Sigmoid colon (tissue), 6 donors: ENCODE measurements at regions not wholly inside any gene's neighbourhood (a gene's known extent, or its start where the extent isn't known, plus 50 kb on each side); places are given as distances from the start of the nearest gene placed in this dataset.
"Not testable (repeated sequence)": the region's sequence is repeated elsewhere in the genome, so short reads cannot be mapped to it uniquely, and the experiment has no call there.

Experiments used
- DNase-seq: peaks from one replicate; pipeline ENCODE4 v3.0.0-alpha.2; 2019
- H3K27ac ChIP-seq, 4 donors: fragments of 200-600 bp; sonication (generic); one replicate each; pipeline ENCODE4 v1.5.1; 2016 to 2019; ENCODE audit warnings: mild to moderate bottlenecking in 1 of 4
- H3K27me3 ChIP-seq, 3 donors: fragments of 200-600 bp; sonication (generic); one replicate each; pipeline ENCODE4 v1.5.1; 2019; ENCODE audit warnings: mild to moderate bottlenecking in 1 of 3
- H3K36me3 ChIP-seq, 4 donors: fragments of 200-600 bp; sonication (generic); one replicate each; pipeline ENCODE4 v1.5.1; 2016 to 2019
- H3K4me1 ChIP-seq, 4 donors: fragments of 200-600 bp; sonication (generic); one replicate each; pipeline ENCODE4 v1.5.1; 2017 to 2019
- H3K4me3 ChIP-seq, 4 donors: fragments of 200-600 bp; sonication (generic); one replicate each; pipeline ENCODE4 v1.5.1; 2017 to 2019; ENCODE audit warnings: mild to moderate bottlenecking in 2 of 4, moderate library complexity in 1 of 4
- H3K9me3 ChIP-seq, 4 donors: fragments of 200-600 bp in 3 of 4; sonication (generic) in 3 of 4; one replicate each; pipeline versions ENCODE4 v1.5.1 to v1.6.1; 2013 to 2019
- EP300 ChIP-seq, 4 donors: sonication (generic); formaldehyde crosslinking; IDR thresholded peaks; one replicate each; pipeline ENCODE4 v1.6.1; 2017; ENCODE audit warnings: antibody characterized with exemption in 4 of 4
- POLR2A ChIP-seq, 2 donors: fragments of 450-650 bp; IDR thresholded peaks; one replicate each; pipeline ENCODE4 v1.6.1; 2016; ENCODE audit warnings: antibody characterized with exemption in 2 of 2, mild to moderate bottlenecking in 2 of 2, moderate library complexity in 2 of 2
- POLR2AphosphoS5 ChIP-seq, 4 donors: sonication (generic); formaldehyde crosslinking; IDR thresholded peaks; one replicate each; pipeline ENCODE4 v1.6.1; 2017; ENCODE audit warnings: antibody characterized with exemption in 4 of 4
- WGBS, 2 donors: extraction: QIAGEN DNeasy Blood & Tissue Kit; methylation state at CpG; one replicate each; pipeline ENCODE4 v1.1.7; 2013; 5-methylcytosine and 5-hydroxymethylcytosine counted together
- intact Hi-C: fragments of 100-400 bp; cut with DNase I; formaldehyde crosslinking; loops from one replicate; pipeline ENCODE4 v1.15.1; 2023
- TF ChIP-seq, protein P1 (sequence below), 4 experiments: fragments of 450-650 bp in 3 of 4; fragments of 200-600 bp in 1 of 4; IDR thresholded peaks; one replicate each; pipeline ENCODE4 v1.5.1; 2016 to 2019; ENCODE audit warnings: antibody characterized with exemption in 4 of 4, mild to moderate bottlenecking in 3 of 4, moderate library complexity in 2 of 4
- donor health status: healthy with polysubstance abuse.
- donor health status: healthy.

DNA sequence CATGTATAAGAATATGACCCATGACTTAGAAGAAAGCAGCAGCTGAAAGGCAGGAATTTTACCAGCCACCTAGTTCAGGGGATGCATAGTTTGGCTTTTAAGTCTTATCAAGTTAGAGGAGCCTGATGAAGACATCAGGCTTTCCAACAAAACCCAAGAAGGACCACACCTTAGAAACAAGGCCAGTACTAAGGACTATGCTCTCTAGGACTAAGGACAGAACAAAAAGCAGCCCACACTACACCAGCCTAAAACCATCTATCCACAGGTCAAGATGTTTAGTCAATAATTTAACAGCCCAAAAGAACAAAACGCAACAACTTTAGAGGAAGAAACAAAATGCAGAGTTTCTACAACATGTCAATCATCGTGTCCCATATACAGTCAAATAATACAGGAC is 408.9 kb upstream of the RGMB start:
- intact Hi-C loops = no loop called here
- 3 to 38% methylated on average over 2 of the region's 2 CpGs for WGBS, 2 donors
- no peak for TF ChIP-seq POLR2AphosphoS5 (IDR thresholded peaks at IDR 0.05)
- TF ChIP-seq, protein P1, sequence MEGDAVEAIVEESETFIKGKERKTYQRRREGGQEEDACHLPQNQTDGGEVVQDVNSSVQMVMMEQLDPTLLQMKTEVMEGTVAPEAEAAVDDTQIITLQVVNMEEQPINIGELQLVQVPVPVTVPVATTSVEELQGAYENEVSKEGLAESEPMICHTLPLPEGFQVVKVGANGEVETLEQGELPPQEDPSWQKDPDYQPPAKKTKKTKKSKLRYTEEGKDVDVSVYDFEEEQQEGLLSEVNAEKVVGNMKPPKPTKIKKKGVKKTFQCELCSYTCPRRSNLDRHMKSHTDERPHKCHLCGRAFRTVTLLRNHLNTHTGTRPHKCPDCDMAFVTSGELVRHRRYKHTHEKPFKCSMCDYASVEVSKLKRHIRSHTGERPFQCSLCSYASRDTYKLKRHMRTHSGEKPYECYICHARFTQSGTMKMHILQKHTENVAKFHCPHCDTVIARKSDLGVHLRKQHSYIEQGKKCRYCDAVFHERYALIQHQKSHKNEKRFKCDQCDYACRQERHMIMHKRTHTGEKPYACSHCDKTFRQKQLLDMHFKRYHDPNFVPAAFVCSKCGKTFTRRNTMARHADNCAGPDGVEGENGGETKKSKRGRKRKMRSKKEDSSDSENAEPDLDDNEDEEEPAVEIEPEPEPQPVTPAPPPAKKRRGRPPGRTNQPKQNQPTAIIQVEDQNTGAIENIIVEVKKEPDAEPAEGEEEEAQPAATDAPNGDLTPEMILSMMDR (IDR thresholded peaks at IDR 0.05) = no peak
- no peak for TF ChIP-seq EP300 (IDR thresholded peaks at IDR 0.05)
- no peak for TF ChIP-seq POLR2A (IDR thresholded peaks at IDR 0.05)

DNA sequence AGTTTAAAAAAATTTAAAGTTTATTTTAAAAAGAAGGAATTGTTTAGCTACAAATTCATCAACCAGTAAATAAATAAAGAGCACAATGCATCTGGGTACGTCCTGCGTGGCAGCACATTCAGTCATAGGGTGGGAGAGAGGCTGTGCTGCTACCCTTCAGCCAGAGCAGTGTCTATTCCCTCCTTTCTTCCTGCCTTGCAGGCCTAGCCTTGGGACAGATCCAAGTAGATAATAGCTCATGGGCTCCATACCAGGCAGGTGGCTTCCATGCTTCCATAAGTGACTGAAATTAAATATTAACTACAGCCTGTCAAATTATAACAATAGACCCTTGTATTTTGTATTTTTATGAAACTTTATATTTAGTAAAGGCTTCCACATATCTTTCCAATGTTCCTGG is 408.3 kb upstream of the RGMB start:
- Histone ChIP-seq H3K4me1 (no peaks in the 10 kb centered on the region), H3K27ac (no peak overlapping the region), H3K4me3 (no peak overlapping the region), H3K36me3 (no peaks in the 10 kb centered on the region), H3K27me3 (no peaks in the 10 kb centered on the region), H3K9me3 (no peaks in the 10 kb centered on the region)
- DNase-seq = no peak
- 10 to 64% methylated on average over 2 of the region's 2 CpGs for WGBS, 2 donors
- intact Hi-C loops = no loop called here
- TF ChIP-seq EP300 (IDR thresholded peaks at IDR 0.05) = no peak
- TF ChIP-seq POLR2AphosphoS5 (IDR thresholded peaks at IDR 0.05) = no peak
- no peak for TF ChIP-seq POLR2A (IDR thresholded peaks at IDR 0.05)
- TF ChIP-seq, protein P1 (IDR thresholded peaks at IDR 0.05) = no peak

More for the DNA sequence above, 408.9 kb upstream of the RGMB start:
- no peak overlapping the region for H3K4me3 ChIP-seq
- no peak for DNase-seq
- no peak overlapping the region for H3K27ac ChIP-seq
- H3K27me3 ChIP-seq = no peaks in the 10 kb centered on the region
- H3K9me3 ChIP-seq = no peaks in the 10 kb centered on the region
- H3K36me3 ChIP-seq = no peaks in the 10 kb centered on the region
- H3K4me1 ChIP-seq = no peaks in the 10 kb centered on the region

GRCh38 chr5:98368141-98368540 is 405.3 kb upstream of the RGMB start:
- TF ChIP-seq, protein P1 (IDR thresholded peaks at IDR 0.05) = no peak
- TF ChIP-seq POLR2AphosphoS5 (IDR thresholded peaks at IDR 0.05) (no peak), POLR2A (IDR thresholded peaks at IDR 0.05) (no peak), EP300 (IDR thresholded peaks at IDR 0.05) (no peak)
- Histone ChIP-seq H3K4me1 (no peaks in the 10 kb centered on the region), H3K27me3 (no peaks in the 10 kb centered on the region), H3K27ac (no peak overlapping the region), H3K36me3 (no peaks in the 10 kb centered on the region), H3K9me3 (no peaks in the 10 kb centered on the region), H3K4me3 (no peak overlapping the region)
- WGBS, 2 donors = 81 to 86% methylated on average over 1 of the region's 1 CpG
- DNase-seq = no peak
- intact Hi-C loops = no loop called here

GRCh38 chr5:98372351-98372750 is 401.1 kb upstream of the RGMB start:
- H3K27me3 ChIP-seq = no peaks in the 10 kb centered on the region
- no peaks in the 10 kb centered on the region for H3K9me3 ChIP-seq
- intact Hi-C loops = no loop called here
- no peaks in the 10 kb centered on the region for H3K36me3 ChIP-seq
- TF ChIP-seq, protein P1 (IDR thresholded peaks at IDR 0.05) = no peak
- TF ChIP-seq POLR2A (IDR thresholded peaks at IDR 0.05) = no peak
- no peak for TF ChIP-seq POLR2AphosphoS5 (IDR thresholded peaks at IDR 0.05)
- TF ChIP-seq EP300 (IDR thresholded peaks at IDR 0.05) = no peak
- H3K4me1 ChIP-seq = no peaks in the 10 kb centered on the region
- DNase-seq = no peak
- H3K27ac ChIP-seq = no peak overlapping the region
- no peak overlapping the region for H3K4me3 ChIP-seq

DNA sequence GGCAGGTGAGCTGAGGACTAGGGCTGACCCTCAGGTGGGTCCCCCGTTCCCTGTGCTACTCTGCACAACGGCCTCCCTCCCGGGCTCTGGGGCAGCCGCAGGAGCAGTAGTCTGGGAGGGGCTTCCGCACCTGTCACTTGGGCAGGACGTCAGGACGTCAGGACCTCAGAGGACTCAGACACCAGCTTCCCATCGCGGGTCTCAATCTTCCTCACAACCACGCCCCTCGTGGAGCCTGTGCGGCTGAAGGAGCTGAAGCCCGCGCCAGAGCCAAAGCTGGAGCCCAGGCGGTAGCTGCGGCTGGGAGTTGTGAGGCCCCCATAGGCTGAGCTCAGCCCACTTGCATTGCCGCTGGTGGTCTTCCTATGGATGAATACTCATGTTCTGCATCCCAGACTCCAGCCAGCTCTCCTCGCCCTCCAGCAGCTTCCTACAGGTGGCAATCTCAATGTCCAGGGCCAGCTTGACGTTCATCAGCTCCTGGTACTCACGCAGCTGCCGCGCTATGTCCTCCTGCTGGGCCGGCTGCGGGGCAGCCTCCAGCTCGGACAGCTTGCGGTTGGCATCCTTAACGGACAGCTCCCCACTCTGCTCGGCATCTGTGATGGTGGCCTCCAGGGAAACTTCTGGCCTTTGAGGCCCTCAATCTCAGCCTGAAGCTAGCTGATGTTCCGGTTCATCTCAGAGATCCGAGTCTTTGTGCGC is 381.4 kb upstream of the RGMB start:
- Histone ChIP-seq H3K36me3 (no peaks in the 10 kb centered on the region), H3K27ac (no peak overlapping the region), H3K27me3 (no peaks in the 10 kb centered on the region), H3K4me3 (no peak overlapping the region), H3K4me1 (no peaks in the 10 kb centered on the region), H3K9me3 (no peaks in the 10 kb centered on the region)
- intact Hi-C loops = no loop called here
- TF ChIP-seq, protein P1 (IDR thresholded peaks at IDR 0.05) = no peak
- TF ChIP-seq POLR2AphosphoS5 (IDR thresholded peaks at IDR 0.05) (no peak), EP300 (IDR thresholded peaks at IDR 0.05) (no peak), POLR2A (IDR thresholded peaks at IDR 0.05) (no peak)
- 96% methylated on average over 31 of the region's 31 CpGs for WGBS, 2 donors
- no peak for DNase-seq

GRCh38 chr5:98393205-98393604 is 380.3 kb upstream of the RGMB start:
- H3K36me3 ChIP-seq, H3K4me1 ChIP-seq, intact Hi-C loops, H3K9me3 ChIP-seq, H3K27ac ChIP-seq, DNase-seq, H3K4me3 ChIP-seq, H3K27me3 ChIP-seq: not testable (repeated sequence)
- WGBS, 2 donors = 90 to 96% methylated on average over 8 of the region's 8 CpGs
